Breast epithelium (tissue), 3 donors: ENCODE measurements at regions not wholly inside any gene's neighbourhood (a gene's known extent, or its start where the extent isn't known, plus 50 kb on each side); places are given as distances from the start of the nearest gene placed in this dataset.

Experiments
- CTCF ChIP-seq, 3 donors: fragments of 450-650 bp; IDR thresholded peaks; one replicate each; pipeline ENCODE4 v1.5.1; 2016 to 2017; ENCODE audit warnings: antibody characterized with exemption in 3 of 3, mild to moderate bottlenecking in 3 of 3, moderate library complexity in 3 of 3
- POLR2A ChIP-seq: fragments of 450-650 bp; IDR thresholded peaks from one replicate; pipeline ENCODE4 v1.6.1; 2016; ENCODE audit warnings: antibody characterized with exemption, mild to moderate bottlenecking, moderate library complexity
- POLR2AphosphoS5 ChIP-seq, 3 donors: sonication (generic); formaldehyde crosslinking; IDR thresholded peaks; one replicate each; pipeline ENCODE4 v1.6.1; 2017; ENCODE audit warnings: antibody characterized with exemption in 3 of 3

- no peak for TF ChIP-seq CTCF (IDR thresholded peaks at IDR 0.05)
- TF ChIP-seq POLR2A = no peak
- no peak for TF ChIP-seq POLR2AphosphoS5 (IDR thresholded peaks at IDR 0.05)
Measured at GRCh38 chr15:47857014-47857775, 139.9 kb downstream of the SEMA6D start.
